SK-N-MC (cell line): ENCODE measurements at regions not wholly inside any gene's neighbourhood (a gene's known extent, or its start where the extent isn't known, plus 50 kb on each side); places are given as distances from the start of the nearest gene placed in this dataset.

Source experiments
- EZH2 ChIP-seq: fragments of 200-600 bp; sonication (generic); IDR thresholded peaks from one replicate; pipeline ENCODE4 v1.6.1; 2017; ENCODE audit warnings: antibody characterized with exemption
- FOXP2 ChIP-seq: optimal IDR thresholded peaks from 2 replicates; pipeline ENCODE3; 2011; ENCODE audit warnings: mild to moderate bottlenecking, moderate library complexity; ENCODE audit not compliant: insufficient read depth; ENCODE audit errors: extremely low read length, control extremely low read depth
- POLR2AphosphoS5 ChIP-seq: IDR thresholded peaks from 2 replicates; pipeline ENCODE4 v1.6.1; 2012; ENCODE audit warnings: mild to moderate bottlenecking, low read depth, low read length, borderline replicate concordance

- TF ChIP-seq EZH2, result no peak
- TF ChIP-seq POLR2AphosphoS5, result no peak
- no peak for TF ChIP-seq FOXP2
Measured at GRCh38 chr11:4195909-4196308, 101.3 kb downstream of the RRM1 start.
